HUES48 (cell line): ENCODE measurements at regions not wholly inside any gene's neighbourhood (a gene's known extent, or its start where the extent isn't known, plus 50 kb on each side); places are given as distances from the start of the nearest gene placed in this dataset.
A peak's percentile ranks its signal among the peaks of the same experiment; 100 is the strongest.

Source experiments
- H3K27ac ChIP-seq: one replicate; pipeline ENCODE4 v1.7.0; 2013; ENCODE audit warnings: low read depth, low read length, inconsistent platforms
- H3K27me3 ChIP-seq: 2 replicates; pipeline ENCODE4 v1.6.1; 2013; ENCODE audit warnings: mild to moderate bottlenecking, low read length; ENCODE audit not compliant: control insufficient read depth, insufficient read depth
- H3K36me3 ChIP-seq: 2 replicates; pipeline ENCODE4 v1.6.1; 2013; ENCODE audit warnings: low read length; ENCODE audit not compliant: control insufficient read depth, insufficient read depth
- H3K4me1 ChIP-seq: 2 replicates; pipeline ENCODE4 v1.6.1; 2013; ENCODE audit warnings: mild to moderate bottlenecking, low read length; ENCODE audit not compliant: control insufficient read depth, insufficient read depth
- H3K4me3 ChIP-seq: 2 replicates; pipeline ENCODE4 v1.5.1; 2013; ENCODE audit warnings: mild to moderate bottlenecking, low read depth, low read length
- H3K9ac ChIP-seq: 2 replicates; pipeline ENCODE4 v1.6.1; 2013; ENCODE audit warnings: mild to moderate bottlenecking, low read depth, low read length, moderate library complexity
- H3K9me3 ChIP-seq: 2 replicates; pipeline ENCODE4 v1.6.1; 2013; ENCODE audit warnings: low read length; ENCODE audit not compliant: control insufficient read depth, insufficient read depth

DNA sequence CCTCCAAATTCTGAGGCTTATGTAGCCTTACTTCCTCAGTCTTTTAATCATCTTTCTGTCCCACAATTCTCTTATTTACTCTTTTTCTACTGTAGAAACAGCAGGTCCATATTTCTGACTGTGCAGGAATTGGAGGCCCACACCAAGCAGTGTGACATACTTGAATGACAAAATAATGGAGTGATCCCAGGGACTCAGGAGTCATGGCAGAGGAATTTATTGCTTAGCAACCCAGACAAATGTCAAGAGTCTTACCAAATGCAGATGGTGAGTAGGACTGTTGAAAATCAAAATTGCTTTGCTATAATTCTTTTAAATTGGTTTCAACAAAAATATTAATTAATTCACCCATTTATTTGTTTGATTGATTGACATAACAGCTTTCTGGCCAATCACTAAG, 59.9 kb downstream of the HTR1B start:
- Histone ChIP-seq H3K36me3 (no peaks in the 10 kb centered on the region), H3K9ac (no peak overlapping the region), H3K9me3 (no peaks in the 10 kb centered on the region), H3K27me3 (no peaks in the 10 kb centered on the region), H3K4me1 (peaks cover 13% of the 10 kb centered on the region; the same call in 1 of the 2 replicates), H3K4me3 (no peak overlapping the region), H3K27ac (no peak overlapping the region)

GRCh38 chr6:77401231-77401630, 62.1 kb downstream of the HTR1B start:
- H3K27ac ChIP-seq: no peak overlapping the region
- H3K4me1 ChIP-seq: peaks cover 13% of the 10 kb centered on the region; the same call in 1 of the 2 replicates
- H3K36me3 ChIP-seq: no peaks in the 10 kb centered on the region
- no peaks in the 10 kb centered on the region for H3K9me3 ChIP-seq
- no peak overlapping the region for H3K9ac ChIP-seq
- H3K4me3 ChIP-seq: no peak overlapping the region
- no peaks in the 10 kb centered on the region for H3K27me3 ChIP-seq

- Histone ChIP-seq H3K9me3 (no peaks in the 10 kb centered on the region), H3K4me3 (no peak overlapping the region), H3K27ac (no peak overlapping the region), H3K36me3 (no peaks in the 10 kb centered on the region), H3K9ac (no peak overlapping the region), H3K27me3 (no peaks in the 10 kb centered on the region), H3K4me1 (peaks cover 13% of the 10 kb centered on the region; the same call in 1 of the 2 replicates)
Observed at GRCh38 chr6:77397561-77397960, 65.7 kb downstream of the HTR1B start.

DNA sequence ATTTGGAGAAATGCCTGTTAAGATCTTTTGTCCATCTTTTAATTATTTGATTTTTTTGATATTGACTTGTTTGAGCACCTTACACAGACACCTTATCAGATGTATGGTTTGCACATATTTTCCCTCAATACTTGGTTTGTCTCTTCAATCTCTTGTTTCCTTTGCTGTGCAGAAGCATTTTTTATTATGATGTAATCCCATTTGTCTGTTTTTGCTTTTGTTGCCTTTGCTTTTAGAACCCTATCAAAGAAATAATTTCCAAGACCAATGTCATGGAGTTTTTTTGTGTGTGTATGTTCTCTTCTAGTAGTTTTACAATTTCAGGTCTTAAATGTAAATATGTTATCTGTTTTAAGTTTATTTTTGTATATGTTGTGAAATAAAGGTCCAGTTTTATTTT, 73.9 kb downstream of the HTR1B start:
- no peak overlapping the region for H3K4me3 ChIP-seq

GRCh38 chr6:77383026-77383425, 80.3 kb downstream of the HTR1B start:
- Histone ChIP-seq H3K9me3 (no peaks in the 10 kb centered on the region), H3K27me3 (no peaks in the 10 kb centered on the region), H3K27ac (no peak overlapping the region)

More for the DNA sequence above, 73.9 kb downstream of the HTR1B start:
- H3K9me3 ChIP-seq: no peaks in the 10 kb centered on the region
- H3K4me1 ChIP-seq: no peaks in the 10 kb centered on the region
- H3K36me3 ChIP-seq: no peaks in the 10 kb centered on the region
- no peak overlapping the region for H3K9ac ChIP-seq
- H3K27me3 ChIP-seq: no peaks in the 10 kb centered on the region
- no peak overlapping the region for H3K27ac ChIP-seq

GRCh38 chr6:77373955-77374354, 89.3 kb downstream of the HTR1B start:
- no peak overlapping the region for H3K27ac ChIP-seq
- no peak overlapping the region for H3K9ac ChIP-seq
- no peak overlapping the region for H3K4me3 ChIP-seq
- H3K9me3 ChIP-seq: no peaks in the 10 kb centered on the region
- H3K27me3 ChIP-seq: no peaks in the 10 kb centered on the region
- peaks cover 4% of the 10 kb centered on the region; the same call in 1 of the 2 replicates for H3K4me1 ChIP-seq
- no peaks in the 10 kb centered on the region for H3K36me3 ChIP-seq

More at GRCh38 chr6:77383026-77383425, 80.3 kb downstream of the HTR1B start:
- Histone ChIP-seq H3K4me1 (no peaks in the 10 kb centered on the region), H3K9ac (no peak overlapping the region), H3K4me3 (no peak overlapping the region), H3K36me3 (no peaks in the 10 kb centered on the region)

DNA sequence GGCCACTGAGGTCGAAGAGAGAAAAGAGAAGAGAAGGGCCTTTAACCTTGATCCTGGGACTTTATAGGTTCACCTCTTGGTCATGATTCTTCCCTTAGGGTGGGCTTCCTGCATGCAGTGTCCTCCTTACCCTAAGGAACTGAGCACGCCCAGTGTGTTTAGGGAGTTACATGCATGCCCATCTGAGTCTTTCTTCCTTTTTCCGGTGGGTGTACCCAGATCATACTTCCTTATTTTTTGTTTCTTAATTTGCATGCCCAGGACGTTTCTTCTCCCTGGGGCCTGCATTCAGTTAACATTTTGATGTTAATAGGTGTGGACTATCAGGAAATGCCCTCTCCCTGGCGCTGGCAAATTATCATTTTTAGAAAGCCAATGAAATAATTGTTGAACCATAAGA, 91.5 kb downstream of the HTR1B start:
- Histone ChIP-seq H3K9me3 (no peaks in the 10 kb centered on the region), H3K4me3 (no peak overlapping the region), H3K27me3 (no peaks in the 10 kb centered on the region), H3K36me3 (no peaks in the 10 kb centered on the region), H3K9ac (no peak overlapping the region), H3K27ac (no peak overlapping the region), H3K4me1 (peaks cover 4% of the 10 kb centered on the region; the same call in 1 of the 2 replicates)

DNA sequence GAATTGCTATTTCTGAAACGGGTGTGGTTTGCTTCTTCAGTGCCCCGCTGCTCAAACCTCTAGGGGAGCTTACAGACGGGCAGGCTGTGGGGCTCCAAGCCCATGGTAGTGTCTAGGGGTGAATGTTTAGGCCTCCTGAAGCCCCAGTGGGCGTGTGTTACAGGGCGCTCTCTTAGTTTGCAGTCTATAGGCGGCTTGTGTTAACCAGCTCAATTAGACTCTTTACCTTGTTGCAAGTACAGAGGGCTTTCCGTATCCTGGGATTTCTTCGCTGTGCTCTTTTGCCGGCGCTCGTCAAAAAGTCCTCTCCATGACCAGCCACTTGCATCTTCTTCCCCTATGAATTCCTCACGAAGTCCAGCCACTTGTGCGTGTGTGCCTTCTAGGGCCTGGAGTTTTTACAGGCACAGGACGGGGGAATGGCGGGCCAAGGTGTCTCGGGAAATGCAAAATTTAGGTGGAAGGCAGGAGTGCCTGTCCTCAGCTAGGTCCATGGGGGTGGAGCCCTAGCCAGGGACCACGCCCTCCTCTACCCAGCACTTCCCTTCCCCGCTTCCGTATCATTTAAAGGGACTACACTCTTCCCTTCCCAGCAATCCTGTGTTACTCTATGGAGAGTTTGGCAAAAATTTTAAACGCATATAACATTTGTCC, 94.5 kb downstream of the HTR1B start:
- no peaks in the 10 kb centered on the region for H3K36me3 ChIP-seq
- H3K9ac ChIP-seq: peak overlapping the region; percentile 74
- H3K9me3 ChIP-seq: no peaks in the 10 kb centered on the region
- no peaks in the 10 kb centered on the region for H3K27me3 ChIP-seq
- peak overlapping the region; percentile 75 for H3K4me3 ChIP-seq
- no peak overlapping the region for H3K27ac ChIP-seq
- H3K4me1 ChIP-seq: peaks cover 4% of the 10 kb centered on the region; the same call in 1 of the 2 replicates

GRCh38 chr6:77366798-77367197, 96.5 kb downstream of the HTR1B start:
- Histone ChIP-seq H3K4me3 (no peak overlapping the region), H3K36me3 (no peaks in the 10 kb centered on the region), H3K9me3 (no peaks in the 10 kb centered on the region; the same call in 1 of the 2 replicates), H3K27ac (no peak overlapping the region), H3K9ac (no peak overlapping the region), H3K4me1 (peaks cover 4% of the 10 kb centered on the region; the same call in 1 of the 2 replicates), H3K27me3 (no peaks in the 10 kb centered on the region)

DNA sequence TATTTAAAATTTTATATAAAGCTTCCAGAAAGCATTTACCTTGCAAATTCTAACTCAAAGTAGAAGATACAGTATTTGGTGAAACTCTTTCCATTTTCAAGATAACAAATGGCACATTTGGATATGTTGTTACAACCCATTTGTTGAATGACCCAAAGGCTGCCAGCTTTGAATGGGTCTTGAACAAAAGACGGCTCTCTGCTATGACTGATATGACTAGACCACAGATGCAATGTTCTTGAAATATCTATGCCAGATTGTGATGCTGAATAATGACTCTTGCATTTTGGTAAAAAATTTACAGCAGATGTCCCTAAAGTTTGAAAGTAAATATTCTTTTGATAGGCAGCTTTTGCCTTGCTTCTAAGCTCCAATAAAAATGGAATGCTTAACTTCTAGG, 99.6 kb downstream of the HTR1B start:
- Histone ChIP-seq H3K4me1 (no peaks in the 10 kb centered on the region), H3K9ac (no peak overlapping the region), H3K27me3 (no peaks in the 10 kb centered on the region), H3K36me3 (no peaks in the 10 kb centered on the region), H3K27ac (no peak overlapping the region), H3K4me3 (no peak overlapping the region), H3K9me3 (no peaks in the 10 kb centered on the region; the same call in 1 of the 2 replicates)

DNA sequence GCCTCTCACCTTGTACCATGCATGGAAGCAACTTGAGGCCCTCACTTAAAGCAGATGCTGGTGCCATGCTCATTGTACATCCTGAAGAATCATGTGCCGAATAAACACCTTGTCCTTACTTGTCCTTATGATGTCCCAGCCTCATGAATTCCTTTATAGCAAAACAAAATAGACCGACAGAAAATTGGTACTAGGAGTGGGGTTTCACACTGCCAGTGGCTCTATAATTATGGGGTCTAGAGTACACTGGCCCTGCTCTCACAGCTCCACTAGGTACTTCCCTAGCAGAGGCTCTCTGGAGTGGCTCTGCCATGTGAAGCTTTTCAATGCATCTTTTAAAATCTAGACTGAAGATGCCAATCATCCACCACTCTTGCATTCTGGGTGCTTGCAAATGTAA, 101.2 kb downstream of the HTR1B start:
- H3K27ac ChIP-seq: no peak overlapping the region
- H3K36me3 ChIP-seq: no peaks in the 10 kb centered on the region
- H3K4me1 ChIP-seq: no peaks in the 10 kb centered on the region
- H3K9ac ChIP-seq: no peak overlapping the region
- H3K4me3 ChIP-seq: no peak overlapping the region
- no peaks in the 10 kb centered on the region; the same call in 1 of the 2 replicates for H3K9me3 ChIP-seq
- no peaks in the 10 kb centered on the region for H3K27me3 ChIP-seq
